B cell (primary cell): ENCODE measurements at regions not wholly inside any gene's neighbourhood (a gene's known extent, or its start where the extent isn't known, plus 50 kb on each side); places are given as distances from the start of the nearest gene placed in this dataset.

Source experiments
- ATAC-seq: fragments of 200-7000 bp; cut with Tn5 transposase; one replicate; pipeline ENCODE4 v1.10.0; 2021; ENCODE audit warnings: low read depth, mild to moderate bottlenecking, moderate number of reproducible peaks, moderate library complexity
- CTCF ChIA-PET: fragments of 350-600 bp; sonication (Branson Sonifier 250); formaldehyde crosslinking; loops from one replicate; lab custom pipeline; 2021; ENCODE audit warnings: antibody characterized with exemption, inconsistent platforms; lab: Charles Lee
- POLR2A ChIA-PET: fragments of 350-600 bp; sonication (Branson Sonifier 250); formaldehyde crosslinking; loops from one replicate; lab custom pipeline; 2021; ENCODE audit warnings: antibody characterized with exemption; lab: Charles Lee
- DNase-seq: peaks from one replicate; pipeline ENCODE4 v3.0.0; 2013
- H2AFZ ChIP-seq: 2 replicates; pipeline ENCODE4 v1.6.1; 2012; ENCODE audit warnings: mild to moderate bottlenecking, low read depth, low read length; ENCODE audit not compliant: insufficient read depth, poor library complexity, severe bottlenecking
- H3K27ac ChIP-seq, 2 donors: 1 replicate in 1 of 2; 2 replicates in 1 of 2; pipeline ENCODE4 v1.5.1; 2012 to 2013; ENCODE audit warnings: low read length in 2 of 2, mild to moderate bottlenecking in 2 of 2, moderate library complexity in 1 of 2
- H3K27me3 ChIP-seq, 4 experiments: fragments of 200-600 bp in 1 of 4; sonication (generic) in 1 of 4; replicated peaks in 1 of 4; 1 replicate in 2 of 4; 2 replicates in 2 of 4; pipeline versions ENCODE4 v1.6.1 to v1.7.0; 2013 to 2016; ENCODE audit warnings: low read length in 3 of 4, mild to moderate bottlenecking in 2 of 4, mixed read lengths in 1 of 4, moderate library complexity in 1 of 4; ENCODE audit not compliant: insufficient read depth in 4 of 4, control insufficient read depth in 3 of 4; ENCODE audit errors: control extremely low read depth in 1 of 4
- H3K36me3 ChIP-seq, 2 experiments: replicated peaks in 1 of 2; 1 replicate in 1 of 2; 2 replicates in 1 of 2; pipeline versions ENCODE4 v1.6.1 to v1.7.1; 2013; ENCODE audit warnings: low read length in 1 of 2; ENCODE audit not compliant: insufficient read depth in 2 of 2, control insufficient read depth in 1 of 2; ENCODE audit errors: control extremely low read depth in 1 of 2, extremely low read depth in 1 of 2
- H3K4me1 ChIP-seq, 2 donors: fragments of 200-600 bp in 1 of 2; sonication (generic) in 1 of 2; 1 replicate in 1 of 2; 2 replicates in 1 of 2; pipeline versions ENCODE4 v1.5.1 to v1.6.1; 2013 to 2017; ENCODE audit warnings: low read length in 2 of 2; ENCODE audit not compliant: control insufficient read depth in 2 of 2, insufficient read depth in 2 of 2
- H3K4me2 ChIP-seq: replicated peaks from 2 replicates; pipeline ENCODE3; 2012; ENCODE audit warnings: mild to moderate bottlenecking, low read depth, low read length; ENCODE audit not compliant: poor library complexity, severe bottlenecking
- H3K4me3 ChIP-seq, 5 experiments: fragments of 200-600 bp in 1 of 5; sonication (generic) in 1 of 5; 1 replicate in 3 of 5; 2 replicates in 2 of 5; pipeline versions ENCODE4 v1.5.1 to v1.7.0; 2011 to 2016; ENCODE audit warnings: low read length in 4 of 5, mild to moderate bottlenecking in 4 of 5, low read depth in 2 of 5, control low read depth in 1 of 5, moderate library complexity in 1 of 5; ENCODE audit not compliant: insufficient read depth in 1 of 5; ENCODE audit errors: control extremely low read depth in 1 of 5, extremely low read depth in 1 of 5
- H3K79me2 ChIP-seq: fragments of 200-600 bp; sonication (generic); one replicate; pipeline ENCODE4 v1.6.0; 2016; ENCODE audit warnings: low read length; ENCODE audit not compliant: control insufficient read depth, insufficient read depth
- H3K9ac ChIP-seq: fragments of 200-600 bp; sonication (generic); 2 replicates; pipeline ENCODE4 v1.6.1; 2017; ENCODE audit warnings: mild to moderate bottlenecking, low read length, moderate library complexity
- H3K9me3 ChIP-seq, 3 donors: one replicate each; pipeline versions ENCODE4 v1.6.1 to v1.7.1; 2013; ENCODE audit warnings: low read length in 2 of 3; ENCODE audit not compliant: control insufficient read depth in 2 of 3, insufficient read depth in 1 of 3; ENCODE audit errors: control extremely low read depth in 1 of 3
- H4K20me1 ChIP-seq: 2 replicates; pipeline ENCODE4 v1.6.0; 2012; ENCODE audit warnings: mild to moderate bottlenecking, low read length; ENCODE audit not compliant: insufficient read depth, control insufficient read depth, poor library complexity, severe bottlenecking
- H3K27ac Mint-ChIP-seq: one replicate; pipeline ENCODE4 v1.8.0; 2021; ENCODE audit warnings: mixed read lengths
- H3K27me3 Mint-ChIP-seq: one replicate; pipeline ENCODE4 v1.8.0; 2021; ENCODE audit warnings: mixed read lengths
- H3K4me1 Mint-ChIP-seq: one replicate; pipeline ENCODE4 v1.8.0; 2021; ENCODE audit warnings: mixed read lengths
- H3K4me3 Mint-ChIP-seq: one replicate; pipeline ENCODE4 v1.8.0; 2021; ENCODE audit warnings: mixed read lengths
- H3K9me3 Mint-ChIP-seq: one replicate; pipeline ENCODE4 v1.8.0; 2022; ENCODE audit warnings: mixed read lengths; ENCODE audit not compliant: insufficient read depth
- EZH2 ChIP-seq: IDR thresholded peaks from 2 replicates; pipeline ENCODE4 v1.6.1; 2012; ENCODE audit warnings: borderline replicate concordance, low read depth, mild to moderate bottlenecking, moderate library complexity, low read length; ENCODE audit not compliant: insufficient read depth, poor library complexity, severe bottlenecking
- WGBS: methylation state at CpG from one replicate; pipeline ENCODE4 v1.1.5; 2013; ENCODE audit warnings: missing lambda C conversion rate; ENCODE audit not compliant: insufficient coverage; 5-methylcytosine and 5-hydroxymethylcytosine counted together
- intact Hi-C: fragments of 100-400 bp; cut with micrococcal nuclease; formaldehyde crosslinking; loops from one replicate; pipeline ENCODE4 v1.10.0; 2022
- TF ChIP-seq, protein P1 (sequence below): fragments of 200-600 bp; IDR thresholded peaks from one replicate; pipeline ENCODE4 v1.8.0; 2022; ENCODE audit warnings: antibody characterized with exemption, mild to moderate bottlenecking

DNA sequence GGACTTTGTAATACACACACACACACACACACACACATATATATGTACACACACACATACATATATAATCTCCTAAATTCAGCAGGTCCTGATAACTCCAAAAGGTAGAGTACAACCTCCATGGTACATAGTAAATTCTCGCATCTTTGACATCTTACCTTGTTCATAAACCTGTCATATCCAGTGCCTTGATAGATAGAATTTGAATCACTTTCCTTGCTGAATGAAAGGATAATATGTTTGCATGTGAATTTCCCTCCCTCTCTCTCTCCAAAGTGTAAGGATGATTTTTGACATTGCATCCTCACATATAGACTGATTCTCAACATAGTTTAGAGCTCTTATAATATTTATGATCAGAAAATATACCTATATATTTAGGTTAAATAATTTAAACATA lies 567.1 kb upstream of the ADGRL2 start:
- Histone ChIP-seq H3K27ac (no peak overlapping the region), H3K79me2 (no peaks in the 10 kb centered on the region), H3K4me1 (no peaks in the 10 kb centered on the region), H3K4me2 (no peak overlapping the region), H3K36me3 (no peaks in the 10 kb centered on the region), H4K20me1 (no peaks in the 10 kb centered on the region), H2AFZ (no peak overlapping the region), H3K9me3 (no peaks in the 10 kb centered on the region), H3K27me3 (no peaks in the 10 kb centered on the region), H3K9ac (no peak overlapping the region), H3K4me3 (no peak overlapping the region)
- no CpG with 5 or more reads among the region's 1 CpG for WGBS
- ChIA-PET POLR2A (no interaction called here), CTCF (no interaction called here)
- no peaks in the 10 kb centered on the region for H3K27me3 Mint-ChIP-seq
- no peaks in the 10 kb centered on the region for H3K9me3 Mint-ChIP-seq
- intact Hi-C loops = no loop called here
- no peak overlapping the region for H3K4me3 Mint-ChIP-seq
- TF ChIP-seq, protein P1, sequence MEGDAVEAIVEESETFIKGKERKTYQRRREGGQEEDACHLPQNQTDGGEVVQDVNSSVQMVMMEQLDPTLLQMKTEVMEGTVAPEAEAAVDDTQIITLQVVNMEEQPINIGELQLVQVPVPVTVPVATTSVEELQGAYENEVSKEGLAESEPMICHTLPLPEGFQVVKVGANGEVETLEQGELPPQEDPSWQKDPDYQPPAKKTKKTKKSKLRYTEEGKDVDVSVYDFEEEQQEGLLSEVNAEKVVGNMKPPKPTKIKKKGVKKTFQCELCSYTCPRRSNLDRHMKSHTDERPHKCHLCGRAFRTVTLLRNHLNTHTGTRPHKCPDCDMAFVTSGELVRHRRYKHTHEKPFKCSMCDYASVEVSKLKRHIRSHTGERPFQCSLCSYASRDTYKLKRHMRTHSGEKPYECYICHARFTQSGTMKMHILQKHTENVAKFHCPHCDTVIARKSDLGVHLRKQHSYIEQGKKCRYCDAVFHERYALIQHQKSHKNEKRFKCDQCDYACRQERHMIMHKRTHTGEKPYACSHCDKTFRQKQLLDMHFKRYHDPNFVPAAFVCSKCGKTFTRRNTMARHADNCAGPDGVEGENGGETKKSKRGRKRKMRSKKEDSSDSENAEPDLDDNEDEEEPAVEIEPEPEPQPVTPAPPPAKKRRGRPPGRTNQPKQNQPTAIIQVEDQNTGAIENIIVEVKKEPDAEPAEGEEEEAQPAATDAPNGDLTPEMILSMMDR = no peak
- no peak for TF ChIP-seq EZH2
- DNase-seq (no peak), ATAC-seq (no peak)
- no peaks in the 10 kb centered on the region for H3K4me1 Mint-ChIP-seq
- no peak overlapping the region for H3K27ac Mint-ChIP-seq

DNA sequence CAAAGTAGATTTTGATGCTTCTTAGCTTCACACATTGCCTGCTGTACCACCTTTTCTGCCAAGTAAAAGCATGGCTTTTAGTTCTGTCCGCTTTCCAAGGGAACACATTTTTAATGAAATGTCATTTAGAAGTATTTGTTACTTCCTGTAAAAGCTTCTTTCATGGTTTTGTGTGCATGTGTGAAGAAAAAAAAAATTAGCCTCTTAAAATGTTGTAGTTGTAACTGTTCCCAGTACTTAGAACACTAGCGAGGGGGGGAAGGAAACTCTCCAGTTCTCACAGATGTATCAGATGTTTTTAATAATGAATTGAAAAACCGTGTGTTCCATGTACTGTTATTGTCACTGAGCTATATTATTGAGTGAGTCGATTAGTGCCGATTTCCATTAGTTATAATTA lies 568.3 kb upstream of the ADGRL2 start:
- DNase-seq (no peak), ATAC-seq (no peak)
- Histone ChIP-seq H3K4me1 (no peaks in the 10 kb centered on the region), H2AFZ (no peak overlapping the region), H3K9me3 (no peaks in the 10 kb centered on the region), H3K36me3 (no peaks in the 10 kb centered on the region), H3K27ac (no peak overlapping the region), H3K9ac (no peak overlapping the region), H3K4me2 (no peak overlapping the region), H3K4me3 (no peak overlapping the region), H4K20me1 (no peaks in the 10 kb centered on the region), H3K27me3 (no peaks in the 10 kb centered on the region), H3K79me2 (no peaks in the 10 kb centered on the region)
- no peak overlapping the region for H3K27ac Mint-ChIP-seq
- ChIA-PET CTCF (interaction anchor here (1.0 kb wide), 1 partner anchor 8 kb away, joined by 3 read pairs; no protein-coding TSS in a partner anchor), POLR2A (no interaction called here)
- H3K4me1 Mint-ChIP-seq = no peaks in the 10 kb centered on the region
- TF ChIP-seq, protein P1 = no peak
- no peak for TF ChIP-seq EZH2
- no peak overlapping the region for H3K4me3 Mint-ChIP-seq
- H3K27me3 Mint-ChIP-seq = no peaks in the 10 kb centered on the region
- intact Hi-C loops = no loop called here
- 6% methylated on average over 2 of the region's 5 CpGs for WGBS
- H3K9me3 Mint-ChIP-seq = no peaks in the 10 kb centered on the region
